Neural progenitor cell (in vitro differentiated cells): ENCODE measurements at regions not wholly inside any gene's neighbourhood (a gene's known extent, or its start where the extent isn't known, plus 50 kb on each side); places are given as distances from the start of the nearest gene placed in this dataset.

Source experiments
- EZH2 ChIP-seq: fragments of 200-600 bp; sonication (generic); IDR thresholded peaks from 2 replicates; pipeline ENCODE4 v1.6.1; 2017; ENCODE audit warnings: antibody characterized with exemption, mild to moderate bottlenecking, moderate library complexity
- TF ChIP-seq, protein P1 (sequence below): fragments of 200-600 bp; sonication (generic); IDR thresholded peaks from 2 replicates; pipeline ENCODE4 v1.5.1; 2017; ENCODE audit warnings: antibody characterized with exemption, mild to moderate bottlenecking

DNA sequence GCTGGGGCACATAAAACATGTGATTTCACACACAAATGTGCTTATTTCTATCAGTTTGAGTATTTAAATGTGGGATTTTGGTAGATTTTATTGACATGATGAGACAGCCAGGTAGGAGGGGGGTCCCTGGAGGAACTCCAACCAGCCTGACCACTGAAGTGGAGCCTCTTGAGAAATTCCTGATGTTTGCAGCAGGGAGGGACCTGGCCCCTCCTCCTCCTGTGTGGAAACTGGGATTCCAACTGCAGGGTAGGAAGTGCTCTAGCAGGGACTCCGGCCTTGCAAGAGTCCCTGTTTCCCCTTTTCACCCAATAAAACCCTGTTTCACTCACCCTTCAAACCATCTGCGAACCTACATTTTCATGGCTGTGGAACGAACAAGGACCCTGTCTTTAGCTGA lies 2224.0 kb upstream of the AGA start:
- TF ChIP-seq, protein P1, sequence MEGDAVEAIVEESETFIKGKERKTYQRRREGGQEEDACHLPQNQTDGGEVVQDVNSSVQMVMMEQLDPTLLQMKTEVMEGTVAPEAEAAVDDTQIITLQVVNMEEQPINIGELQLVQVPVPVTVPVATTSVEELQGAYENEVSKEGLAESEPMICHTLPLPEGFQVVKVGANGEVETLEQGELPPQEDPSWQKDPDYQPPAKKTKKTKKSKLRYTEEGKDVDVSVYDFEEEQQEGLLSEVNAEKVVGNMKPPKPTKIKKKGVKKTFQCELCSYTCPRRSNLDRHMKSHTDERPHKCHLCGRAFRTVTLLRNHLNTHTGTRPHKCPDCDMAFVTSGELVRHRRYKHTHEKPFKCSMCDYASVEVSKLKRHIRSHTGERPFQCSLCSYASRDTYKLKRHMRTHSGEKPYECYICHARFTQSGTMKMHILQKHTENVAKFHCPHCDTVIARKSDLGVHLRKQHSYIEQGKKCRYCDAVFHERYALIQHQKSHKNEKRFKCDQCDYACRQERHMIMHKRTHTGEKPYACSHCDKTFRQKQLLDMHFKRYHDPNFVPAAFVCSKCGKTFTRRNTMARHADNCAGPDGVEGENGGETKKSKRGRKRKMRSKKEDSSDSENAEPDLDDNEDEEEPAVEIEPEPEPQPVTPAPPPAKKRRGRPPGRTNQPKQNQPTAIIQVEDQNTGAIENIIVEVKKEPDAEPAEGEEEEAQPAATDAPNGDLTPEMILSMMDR = no peak
- TF ChIP-seq EZH2 = no peak
